ENCODE measurements at regions not wholly inside any gene's neighbourhood (a gene's known extent, or its start where the extent isn't known, plus 50 kb on each side); places are given as distances from the start of the nearest gene placed in this dataset.

- no peaks in the 10 kb centered on the region for H3K9me3 ChIP-seq
- no peak for TF ChIP-seq EP300 (IDR thresholded peaks at IDR 0.05)
- TF ChIP-seq POLR2AphosphoS5 (IDR thresholded peaks at IDR 0.05), result no peak
- no peak overlapping the region for H3K27ac ChIP-seq (replicated peaks in 1 of 4)
- no peaks in the 10 kb centered on the region for H3K27me3 ChIP-seq
- H3K36me3 ChIP-seq, result no peaks in the 10 kb centered on the region
- H3K4me1 ChIP-seq, result no peaks in the 10 kb centered on the region
- 67% methylated on average over 1 of the region's 1 CpG for WGBS
- intact Hi-C loops (cut with DNase I), result no loop called here
- no peak for DNase-seq (ENCODE audit: extremely low spot score)
- no peak overlapping the region for H3K4me3 ChIP-seq
Observed at GRCh38 chr12:11596141-11596540, 53.3 kb upstream of the ETV6 start.

GRCh38 chr12:11598900-11599299, 50.6 kb upstream of the ETV6 start:
- H3K4me1 ChIP-seq, result no peaks in the 10 kb centered on the region
- intact Hi-C loops (cut with DNase I), result no loop called here
- 70% methylated on average over 7 of the region's 7 CpGs for WGBS
- no peak overlapping the region for H3K27ac ChIP-seq (replicated peaks in 1 of 4)
- DNase-seq (ENCODE audit: extremely low spot score), result no peak
- no peaks in the 10 kb centered on the region for H3K9me3 ChIP-seq
- TF ChIP-seq, protein P1, sequence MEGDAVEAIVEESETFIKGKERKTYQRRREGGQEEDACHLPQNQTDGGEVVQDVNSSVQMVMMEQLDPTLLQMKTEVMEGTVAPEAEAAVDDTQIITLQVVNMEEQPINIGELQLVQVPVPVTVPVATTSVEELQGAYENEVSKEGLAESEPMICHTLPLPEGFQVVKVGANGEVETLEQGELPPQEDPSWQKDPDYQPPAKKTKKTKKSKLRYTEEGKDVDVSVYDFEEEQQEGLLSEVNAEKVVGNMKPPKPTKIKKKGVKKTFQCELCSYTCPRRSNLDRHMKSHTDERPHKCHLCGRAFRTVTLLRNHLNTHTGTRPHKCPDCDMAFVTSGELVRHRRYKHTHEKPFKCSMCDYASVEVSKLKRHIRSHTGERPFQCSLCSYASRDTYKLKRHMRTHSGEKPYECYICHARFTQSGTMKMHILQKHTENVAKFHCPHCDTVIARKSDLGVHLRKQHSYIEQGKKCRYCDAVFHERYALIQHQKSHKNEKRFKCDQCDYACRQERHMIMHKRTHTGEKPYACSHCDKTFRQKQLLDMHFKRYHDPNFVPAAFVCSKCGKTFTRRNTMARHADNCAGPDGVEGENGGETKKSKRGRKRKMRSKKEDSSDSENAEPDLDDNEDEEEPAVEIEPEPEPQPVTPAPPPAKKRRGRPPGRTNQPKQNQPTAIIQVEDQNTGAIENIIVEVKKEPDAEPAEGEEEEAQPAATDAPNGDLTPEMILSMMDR (IDR thresholded peaks at IDR 0.05), result no peak
- no peak for TF ChIP-seq EP300 (IDR thresholded peaks at IDR 0.05)
- TF ChIP-seq POLR2A (IDR thresholded peaks at IDR 0.05; ENCODE audit: low read depth), result no peak
- no peak for TF ChIP-seq POLR2AphosphoS5 (IDR thresholded peaks at IDR 0.05)
- no peaks in the 10 kb centered on the region for H3K27me3 ChIP-seq
- H3K36me3 ChIP-seq, result no peaks in the 10 kb centered on the region
- no peak overlapping the region for H3K4me3 ChIP-seq

Small RNA genes in the stretch of these regions (small RNA-seq; reads per million reads assigned to genes)
- gene AC007450.3, result 0 reads per million in 3 donors
- 0 reads per million in 3 donors for gene HIGD1AP8
- gene RNU7-60P, result 0 reads per million in 3 donors
